ENCODE measurements at regions not wholly inside any gene's neighbourhood (a gene's known extent, or its start where the extent isn't known, plus 50 kb on each side); places are given as distances from the start of the nearest gene placed in this dataset.

- Histone ChIP-seq H3K27me3 (ENCODE audit: low read depth) (peaks cover 3% of the 10 kb centered on the region), H3K4me1 (peaks cover 4% of the 10 kb centered on the region), H3K27ac (no peak overlapping the region), H3K36me3 (no peaks in the 10 kb centered on the region), H3K4me3 (no peak overlapping the region), H3K9me3 (no peaks in the 10 kb centered on the region)
- ATAC-seq (no peak), DNase-seq (no peak)
- no peak for TF ChIP-seq CTCF (IDR thresholded peaks at IDR 0.05)
- intact Hi-C loops (cut with DNase I), result no loop called here
Measured at GRCh38 chr20:58565461-58566175, 50.4 kb upstream of the APCDD1L start.
